Stimulated activated naive B cell treated with anti-CD40 and anti-IgM and Interleukin-4, amounts not matched to agents 10 μg/mL and 1 μg/mL and 100 μg/mL, for 72 hours (primary cell): ENCODE measurements at regions not wholly inside any gene's neighbourhood (a gene's known extent, or its start where the extent isn't known, plus 50 kb on each side); places are given as distances from the start of the nearest gene placed in this dataset.
"Not testable (repeated sequence)": the region's sequence is repeated elsewhere in the genome, so short reads cannot be mapped to it uniquely, and the experiment has no call there.

Source experiments
- ATAC-seq, 2 donors: fragments of 150-1000 bp; cut with Tn5 transposase; replicated peaks; 2 replicates each; pipeline ENCODE4 v1.10.0; 2021; ENCODE audit warnings: moderate library complexity in 1 of 2
- DNase-seq: peaks from one replicate; pipeline ENCODE4 v3.0.0; 2021
- H3K27ac Mint-ChIP-seq: one replicate; pipeline ENCODE4 v1.8.0; 2022; ENCODE audit warnings: mild to moderate bottlenecking, mixed read lengths
- H3K27me3 Mint-ChIP-seq, 2 donors: one replicate each; pipeline ENCODE4 v1.8.0; 2022; ENCODE audit warnings: mixed read lengths in 2 of 2
- H3K36me3 Mint-ChIP-seq, 2 donors: one replicate each; pipeline ENCODE4 v1.8.0; 2022; ENCODE audit warnings: mixed read lengths in 2 of 2, mild to moderate bottlenecking in 1 of 2
- H3K4me1 Mint-ChIP-seq, 2 donors: one replicate each; pipeline ENCODE4 v1.8.0; 2022; ENCODE audit warnings: mixed read lengths in 2 of 2, mild to moderate bottlenecking in 1 of 2
- H3K4me3 Mint-ChIP-seq, 2 donors: one replicate each; pipeline ENCODE4 v1.8.0; 2022; ENCODE audit warnings: mild to moderate bottlenecking in 2 of 2, mixed read lengths in 2 of 2, moderate library complexity in 1 of 2
- H3K9me3 Mint-ChIP-seq, 2 donors: one replicate each; pipeline ENCODE4 v1.8.0; 2022; ENCODE audit warnings: mixed read lengths in 2 of 2, mild to moderate bottlenecking in 1 of 2

GRCh38 chr14:105765072-105765825 is 238.9 kb downstream of the TMEM121 start:
- Mint-ChIP-seq H3K27ac (peak overlapping the region; percentile 48), H3K4me3 (peak overlapping the region in 1 of 2 donors; percentile 35), H3K4me1 (peaks cover 36 to 37% of the 10 kb centered on the region in 2 donors), H3K36me3 (peaks cover 34 to 47% of the 10 kb centered on the region in 2 donors)
- not testable (repeated sequence) for H3K9me3 Mint-ChIP-seq, ATAC-seq, DNase-seq, H3K27me3 Mint-ChIP-seq

- DNase-seq, result no peak
- Mint-ChIP-seq H3K9me3 (no peaks in the 10 kb centered on the region), H3K27ac (peak overlapping the region; percentile 56), H3K4me3 (peak overlapping the region in 1 of 2 donors; percentile 48), H3K27me3 (peaks cover 8 to 10% of the 10 kb centered on the region in 2 donors), H3K36me3 (peaks cover 42 to 55% of the 10 kb centered on the region in 2 donors), H3K4me1 (peaks cover 39 to 40% of the 10 kb centered on the region in 2 donors)
- ATAC-seq, result peak in 1 of 2 donors; percentile 21
These were observed 239.7 kb downstream of the TMEM121 start for GRCh38 chr14:105765893-105766614.

GRCh38 chr14:105767315-105767714 is 240.9 kb downstream of the TMEM121 start:
- ATAC-seq (peak; percentile 45 to 47), DNase-seq (no peak)
- Mint-ChIP-seq H3K9me3 (no peaks in the 10 kb centered on the region), H3K27me3 (peaks cover 8 to 10% of the 10 kb centered on the region in 2 donors), H3K4me3 (peak overlapping the region; percentile 50 to 76), H3K27ac (peak overlapping the region; percentile 97), H3K4me1 (peaks cover 34 to 47% of the 10 kb centered on the region in 2 donors), H3K36me3 (peaks cover 45 to 55% of the 10 kb centered on the region in 2 donors)

- Mint-ChIP-seq H3K4me3 (peak overlapping the region in 1 of 2 donors; percentile 50), H3K4me1 (peaks cover 36 to 53% of the 10 kb centered on the region in 2 donors), H3K27ac (peak overlapping the region; percentile 73), H3K36me3 (peaks cover 51 to 63% of the 10 kb centered on the region in 2 donors)
- not testable (repeated sequence) for H3K9me3 Mint-ChIP-seq, DNase-seq, H3K27me3 Mint-ChIP-seq
- peak; percentile 24 to 56 for ATAC-seq
These were observed 241.7 kb downstream of the TMEM121 start for GRCh38 chr14:105768039-105768438.

- not testable (repeated sequence) for ATAC-seq, H3K9me3 Mint-ChIP-seq, DNase-seq
- Mint-ChIP-seq H3K27me3 (peaks cover 8 to 19% of the 10 kb centered on the region in 2 donors), H3K4me3 (peak overlapping the region; percentile 83 to 86), H3K4me1 (peaks cover 47 to 65% of the 10 kb centered on the region in 2 donors), H3K27ac (peak overlapping the region; percentile 96), H3K36me3 (peaks cover 63 to 74% of the 10 kb centered on the region in 2 donors)
These were observed 242.8 kb downstream of the TMEM121 start for GRCh38 chr14:105769061-105769730.

GRCh38 chr14:105770619-105771216 is 244.3 kb downstream of the TMEM121 start:
- DNase-seq, ATAC-seq, H3K9me3 Mint-ChIP-seq: not testable (repeated sequence)
- H3K27me3 Mint-ChIP-seq, result peaks cover 14 to 33% of the 10 kb centered on the region in 2 donors
- peak overlapping the region; percentile 96 for H3K27ac Mint-ChIP-seq
- H3K36me3 Mint-ChIP-seq, result peaks cover 75 to 86% of the 10 kb centered on the region in 2 donors
- H3K4me3 Mint-ChIP-seq, result peak overlapping the region; percentile 83 to 86
- H3K4me1 Mint-ChIP-seq, result peaks cover 58 to 80% of the 10 kb centered on the region in 2 donors

GRCh38 chr14:105771261-105772226 is 245.2 kb downstream of the TMEM121 start:
- H3K4me3 Mint-ChIP-seq, result peak overlapping the region; percentile 83 to 86
- ATAC-seq, H3K9me3 Mint-ChIP-seq, DNase-seq: not testable (repeated sequence)
- peak overlapping the region; percentile 96 for H3K27ac Mint-ChIP-seq
- peaks cover 60 to 82% of the 10 kb centered on the region in 2 donors for H3K4me1 Mint-ChIP-seq
- peaks cover 74 to 85% of the 10 kb centered on the region in 2 donors for H3K36me3 Mint-ChIP-seq
- peaks cover 14 to 33% of the 10 kb centered on the region in 2 donors for H3K27me3 Mint-ChIP-seq

GRCh38 chr14:105772710-105773250 is 246.4 kb downstream of the TMEM121 start:
- not testable (repeated sequence) for H3K9me3 Mint-ChIP-seq, DNase-seq, ATAC-seq
- Mint-ChIP-seq H3K36me3 (peaks cover 71 to 82% of the 10 kb centered on the region in 2 donors), H3K27ac (peak overlapping the region; percentile 99), H3K4me3 (peak overlapping the region; percentile 96), H3K4me1 (peaks cover 61 to 84% of the 10 kb centered on the region in 2 donors), H3K27me3 (peaks cover 14 to 33% of the 10 kb centered on the region in 2 donors)

- H3K27me3 Mint-ChIP-seq, result peaks cover 14 to 33% of the 10 kb centered on the region in 2 donors
- peaks cover 65 to 88% of the 10 kb centered on the region in 2 donors for H3K4me1 Mint-ChIP-seq
- peak overlapping the region; percentile 96 for H3K4me3 Mint-ChIP-seq
- H3K27ac Mint-ChIP-seq, result peak overlapping the region; percentile 99
- ATAC-seq, result no peak
- H3K9me3 Mint-ChIP-seq, result peaks cover 15 to 16% of the 10 kb centered on the region in 2 donors
- no peak for DNase-seq
- H3K36me3 Mint-ChIP-seq, result peaks cover 76 to 86% of the 10 kb centered on the region in 2 donors
These were observed 247.2 kb downstream of the TMEM121 start for GRCh38 chr14:105773584-105773983.

- peak overlapping the region; percentile 96 for H3K4me3 Mint-ChIP-seq
- H3K9me3 Mint-ChIP-seq, result peaks cover 15 to 18% of the 10 kb centered on the region in 2 donors
- peaks cover 65 to 87% of the 10 kb centered on the region in 2 donors for H3K4me1 Mint-ChIP-seq
- no peak for ATAC-seq
- DNase-seq, result no peak
- H3K36me3 Mint-ChIP-seq, result peaks cover 76 to 85% of the 10 kb centered on the region in 2 donors
- peak overlapping the region; percentile 99 for H3K27ac Mint-ChIP-seq
- peaks cover 14 to 33% of the 10 kb centered on the region in 2 donors for H3K27me3 Mint-ChIP-seq
These were observed 247.6 kb downstream of the TMEM121 start for GRCh38 chr14:105774001-105774400.

- peak overlapping the region; percentile 96 for H3K4me3 Mint-ChIP-seq
- H3K27ac Mint-ChIP-seq, result peak overlapping the region; percentile 99
- peaks cover 61 to 85% of the 10 kb centered on the region in 2 donors for H3K4me1 Mint-ChIP-seq
- DNase-seq, result not testable (repeated sequence)
- peaks cover 21 to 23% of the 10 kb centered on the region in 2 donors for H3K9me3 Mint-ChIP-seq
- H3K36me3 Mint-ChIP-seq, result peaks cover 74 to 83% of the 10 kb centered on the region in 2 donors
- peaks cover 14 to 33% of the 10 kb centered on the region in 2 donors for H3K27me3 Mint-ChIP-seq
- peak; percentile 4 for ATAC-seq
These were observed 248.4 kb downstream of the TMEM121 start for GRCh38 chr14:105774585-105775348.
